Nucleus accumbens (tissue), 56 donors: ENCODE measurements at regions not wholly inside any gene's neighbourhood (a gene's known extent, or its start where the extent isn't known, plus 50 kb on each side); places are given as distances from the start of the nearest gene placed in this dataset.
"Not testable (repeated sequence)": the region's sequence is repeated elsewhere in the genome, so short reads cannot be mapped to it uniquely, and the experiment has no call there.

ENCODE experiments used
- DNase-seq, 56 donors: peaks; one replicate each; lab custom pipeline; 2025; lab: John Stamatoyannopoulos, UW

DNA sequence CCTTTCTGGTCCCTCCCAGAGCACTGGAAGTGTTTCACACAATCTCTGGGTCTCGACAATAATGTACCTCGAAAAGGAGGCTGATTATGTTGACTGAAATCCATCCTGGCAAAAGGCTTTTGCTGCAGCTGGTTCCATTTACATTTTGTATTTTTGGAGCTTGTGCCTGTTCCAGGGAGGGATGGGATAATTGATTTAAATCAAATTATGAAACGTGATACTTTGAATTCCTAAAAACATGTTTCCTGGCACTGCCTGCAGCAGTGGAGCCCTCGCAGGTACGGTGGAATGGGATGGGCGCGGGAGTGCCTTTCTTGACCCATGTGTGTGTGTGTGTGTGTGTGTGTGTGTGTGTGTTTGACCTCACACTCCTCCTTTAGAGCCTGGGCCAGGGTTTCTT lies 455.5 kb upstream of the MEIS1 start:
- DNase-seq = no peak

GRCh38 chr2:65974067-65974723 lies 460.7 kb upstream of the MEIS1 start:
- no peak for DNase-seq

- no peak for DNase-seq
Observed at GRCh38 chr2:65969161-65969560, 465.8 kb upstream of the MEIS1 start.

GRCh38 chr2:65963303-65963702 lies 471.6 kb upstream of the MEIS1 start:
- DNase-seq = not testable (repeated sequence)

DNA sequence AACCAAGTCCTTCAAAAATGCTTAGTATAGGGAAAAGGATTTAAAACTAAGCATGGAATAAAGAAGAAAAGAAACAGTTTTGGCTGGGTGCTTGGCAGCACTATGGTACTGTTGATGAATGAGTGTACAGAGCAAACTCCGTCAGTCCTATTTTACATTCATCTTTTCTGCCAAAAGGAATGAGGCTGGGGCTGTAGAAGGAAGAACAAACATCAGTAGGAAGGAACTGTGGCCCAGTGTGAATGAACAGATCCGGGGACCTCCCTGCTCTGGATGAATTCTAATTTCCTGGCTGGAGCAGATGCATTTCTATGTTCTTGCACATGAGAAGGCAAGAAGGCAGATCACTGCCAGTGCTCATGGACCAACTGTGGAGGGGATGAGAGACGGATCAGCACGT lies 474.0 kb upstream of the MEIS1 start:
- DNase-seq = peak in 14 of 56 donors; percentile 1 to 47 (median 9)

- no peak for DNase-seq
Observed at GRCh38 chr2:65957886-65958285, 477.0 kb upstream of the MEIS1 start.

- no peak for DNase-seq
Observed at GRCh38 chr2:65957454-65957853, 477.5 kb upstream of the MEIS1 start.

DNA sequence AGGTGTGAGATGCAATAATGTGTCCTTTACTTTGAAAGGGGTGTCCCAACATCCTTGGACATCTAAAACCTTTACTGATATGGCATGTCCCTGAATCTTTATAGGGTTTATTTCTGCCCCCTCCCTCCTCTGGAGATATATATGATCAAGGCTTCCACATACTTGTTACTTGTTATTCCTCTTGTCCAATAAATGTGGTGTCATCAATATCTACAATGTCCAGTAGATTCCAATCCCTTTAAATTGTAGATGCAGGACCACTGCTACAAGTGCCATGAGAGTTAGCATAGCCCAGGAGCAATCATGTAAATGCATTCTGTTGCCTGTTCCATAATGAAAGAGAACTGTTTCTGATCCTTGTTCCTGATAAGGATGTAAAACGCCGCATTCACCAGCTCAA lies 479.7 kb upstream of the MEIS1 start:
- no peak for DNase-seq

GRCh38 chr2:65952966-65953761 lies 481.8 kb upstream of the MEIS1 start:
- no peak for DNase-seq

- DNase-seq = no peak
Observed at GRCh38 chr2:65944213-65944612, 490.7 kb upstream of the MEIS1 start.

GRCh38 chr2:65943099-65943786 lies 491.7 kb upstream of the MEIS1 start:
- no peak for DNase-seq

GRCh38 chr2:65940856-65941255 lies 494.1 kb upstream of the MEIS1 start:
- DNase-seq = no peak

DNA sequence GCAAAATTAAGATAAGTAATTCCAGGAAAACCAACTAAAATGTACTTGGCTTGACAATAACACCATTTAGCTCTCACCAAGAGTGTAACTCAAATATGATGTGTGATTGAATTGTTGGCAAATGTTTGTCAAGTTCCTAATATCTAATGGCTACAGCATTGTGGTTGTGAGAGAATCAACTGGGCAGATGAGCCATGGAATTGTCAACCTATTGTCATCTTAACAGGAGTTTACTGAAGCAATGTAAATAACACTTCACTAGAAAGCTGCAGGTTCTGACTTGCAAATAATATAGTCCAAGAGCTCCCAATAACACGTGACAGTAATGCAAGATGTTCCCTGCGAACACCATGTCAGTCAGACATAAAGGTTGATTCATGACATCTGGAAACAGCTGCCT lies 495.2 kb upstream of the MEIS1 start:
- no peak for DNase-seq

DNA sequence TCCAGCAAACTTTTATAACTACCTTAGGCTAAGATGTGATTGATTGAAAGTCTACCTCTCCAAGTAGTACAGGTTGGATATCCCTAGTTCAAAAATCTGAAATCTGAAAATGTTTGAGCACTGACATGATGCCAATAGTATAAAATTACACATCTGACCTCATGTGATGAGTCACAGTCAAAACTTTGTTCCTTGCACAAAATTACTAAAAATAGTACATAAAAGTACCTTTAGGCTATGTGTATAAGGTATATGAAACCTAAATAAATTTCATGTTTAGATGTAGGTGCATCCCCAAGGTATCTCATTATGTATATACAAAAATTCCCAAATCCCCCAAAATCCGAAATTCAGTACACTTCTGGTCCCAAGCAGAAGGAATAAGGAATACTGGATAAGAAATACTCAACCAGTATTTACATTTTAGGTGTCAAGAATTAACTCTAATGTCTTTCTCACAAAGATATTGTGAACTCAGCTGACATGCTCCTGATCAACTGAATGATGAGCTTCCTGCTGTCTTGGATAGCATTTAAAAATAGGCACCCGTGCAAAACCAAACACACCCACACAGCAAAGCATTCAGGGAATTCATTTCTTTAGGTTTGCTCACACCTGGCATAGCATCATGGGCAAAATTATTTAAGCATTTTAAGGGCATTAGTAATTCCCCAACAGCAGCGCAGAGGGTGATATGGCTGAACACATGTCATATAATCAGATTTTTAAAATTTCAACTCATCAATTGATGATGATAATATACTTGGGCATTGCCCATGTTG lies 497.4 kb upstream of the MEIS1 start:
- no peak for DNase-seq

GRCh38 chr2:65934992-65935629 lies 499.8 kb upstream of the MEIS1 start:
- DNase-seq = no peak

DNA sequence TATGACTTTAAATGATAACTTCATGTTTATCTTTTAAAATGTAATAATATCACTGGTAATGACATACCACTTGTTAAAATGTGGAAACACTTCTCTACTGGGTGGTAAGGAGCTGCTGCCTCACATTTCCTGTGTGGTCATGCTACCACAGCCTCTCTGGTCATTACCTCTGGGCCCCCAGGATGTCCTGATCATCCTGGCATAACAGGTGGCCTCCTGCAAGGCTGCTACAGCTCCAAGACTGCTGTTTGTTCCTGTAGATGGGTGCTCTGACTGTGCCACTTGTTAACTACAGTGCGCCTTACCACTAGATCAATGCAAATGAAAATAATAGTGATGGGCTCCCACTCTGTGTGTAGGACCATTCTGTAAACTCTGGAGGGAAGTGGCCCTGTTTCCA lies 500.2 kb upstream of the SPRED2 start:
- DNase-seq = no peak

GRCh38 chr2:65931056-65931455 lies 498.7 kb upstream of the SPRED2 start:
- DNase-seq = no peak

- no peak for DNase-seq
Observed at GRCh38 chr2:65930259-65930658, 497.9 kb upstream of the SPRED2 start.

GRCh38 chr2:65929664-65930063 lies 497.3 kb upstream of the SPRED2 start:
- not testable (repeated sequence) for DNase-seq

DNA sequence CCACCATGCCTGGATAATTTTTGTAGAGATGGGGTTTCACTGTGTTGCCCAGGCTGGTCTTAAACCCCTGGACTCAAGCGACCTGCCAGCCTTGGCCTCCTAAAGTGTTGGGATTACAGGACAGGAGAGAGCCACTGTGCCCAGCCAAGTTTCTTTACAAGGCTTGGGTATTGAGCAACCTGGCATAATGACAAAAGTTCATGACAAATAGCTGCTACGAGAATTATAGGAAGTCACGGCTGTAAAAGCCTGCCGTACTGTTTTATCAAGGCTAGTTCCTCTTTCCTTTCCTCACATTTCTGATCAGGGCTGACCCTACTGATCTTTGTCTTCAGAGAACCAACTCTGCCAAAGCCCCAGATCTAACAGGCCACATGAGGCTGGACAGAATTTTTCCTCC lies 490.4 kb upstream of the SPRED2 start:
- DNase-seq = no peak
